Hepatocyte (in vitro differentiated cells): ENCODE measurements at regions not wholly inside any gene's neighbourhood (a gene's known extent, or its start where the extent isn't known, plus 50 kb on each side); places are given as distances from the start of the nearest gene placed in this dataset.

Source experiments
- DNase-seq: peaks from one replicate; pipeline ENCODE4 v3.0.0-alpha.2; 2016; ENCODE audit warnings: low spot score
- H2AFZ ChIP-seq: fragments of 200-600 bp; sonication (generic); 2 replicates; pipeline ENCODE4 v1.6.0; 2016; ENCODE audit warnings: antibody characterized with exemption, mild to moderate bottlenecking
- H3K27ac ChIP-seq: fragments of 200-600 bp; sonication (generic); 2 replicates; pipeline ENCODE4 v1.5.1; 2016; ENCODE audit warnings: mild to moderate bottlenecking
- H3K27me3 ChIP-seq: fragments of 200-600 bp; sonication (generic); 2 replicates; pipeline ENCODE4 v1.6.1; 2016
- H3K36me3 ChIP-seq: fragments of 200-600 bp; sonication (generic); replicated peaks from 2 replicates; pipeline ENCODE4 v1.5.1; 2016; ENCODE audit warnings: low read depth; ENCODE audit not compliant: insufficient read depth
- H3K4me1 ChIP-seq: fragments of 200-600 bp; sonication (generic); 2 replicates; pipeline ENCODE4 v1.5.1; 2016; ENCODE audit warnings: mild to moderate bottlenecking, moderate library complexity; ENCODE audit not compliant: insufficient read depth
- H3K4me2 ChIP-seq: fragments of 200-600 bp; sonication (generic); 2 replicates; pipeline ENCODE4 v1.6.0; 2016
- H3K4me3 ChIP-seq: fragments of 200-600 bp; sonication (generic); 2 replicates; pipeline ENCODE4 v1.5.1; 2016; ENCODE audit warnings: mild to moderate bottlenecking
- H3K79me2 ChIP-seq: fragments of 200-600 bp; sonication (generic); 2 replicates; pipeline ENCODE4 v1.6.0; 2017; ENCODE audit warnings: mild to moderate bottlenecking
- H3K9me2 ChIP-seq: fragments of 200-600 bp; sonication (generic); replicated peaks from 2 replicates; pipeline ENCODE4 v1.6.0; 2017; ENCODE audit warnings: mild to moderate bottlenecking; ENCODE audit not compliant: insufficient read depth
- H3K9me3 ChIP-seq: fragments of 200-600 bp; sonication (generic); 2 replicates; pipeline ENCODE4 v1.5.1; 2016; ENCODE audit warnings: low read depth, mild to moderate bottlenecking
- H4K20me1 ChIP-seq: fragments of 200-600 bp; sonication (generic); 2 replicates; pipeline ENCODE4 v1.6.0; 2016; ENCODE audit warnings: mild to moderate bottlenecking; ENCODE audit not compliant: insufficient read depth, poor library complexity, severe bottlenecking
- CTCF ChIP-seq: fragments of 200-600 bp; sonication (generic); IDR thresholded peaks from 2 replicates; pipeline ENCODE4 v1.5.1; 2016; ENCODE audit warnings: antibody characterized with exemption, mild to moderate bottlenecking; ENCODE audit not compliant: poor library complexity
- EZH2 ChIP-seq: fragments of 200-600 bp; sonication (generic); IDR thresholded peaks from 2 replicates; pipeline ENCODE4 v1.6.1; 2016; ENCODE audit warnings: antibody characterized with exemption, mild to moderate bottlenecking, borderline replicate concordance
- EZH2phosphoT487 ChIP-seq: fragments of 200-600 bp; sonication (generic); IDR thresholded peaks from one replicate; pipeline ENCODE4 v1.6.1; 2018; ENCODE audit warnings: antibody characterized with exemption, mild to moderate bottlenecking, low read depth, moderate library complexity; ENCODE audit not compliant: unreplicated experiment, severe bottlenecking
- WGBS: methylation state at CpG from one replicate; pipeline ENCODE4 v1.1.6; 2016; ENCODE audit warnings: low lambda C conversion rate; ENCODE audit errors: missing lambda C conversion rate; 5-methylcytosine and 5-hydroxymethylcytosine counted together

DNA sequence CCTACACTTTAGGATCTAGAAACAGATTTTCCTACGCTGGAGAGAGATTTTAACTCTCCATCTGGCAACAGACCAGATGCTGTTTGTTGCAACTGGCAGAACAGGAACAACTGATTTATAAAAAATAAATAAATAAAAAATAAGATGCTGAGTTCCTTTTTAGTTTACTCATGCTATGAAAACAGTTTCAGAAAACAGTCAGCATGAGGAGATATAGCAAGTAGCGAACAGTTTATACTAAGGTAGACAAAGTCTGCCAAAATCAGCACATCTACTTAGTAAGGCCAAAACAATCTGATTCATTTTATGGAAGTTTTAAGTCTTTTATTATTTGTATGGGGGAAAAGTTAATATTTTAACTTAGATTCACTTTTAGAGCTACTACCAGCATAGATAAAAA, 974.0 kb upstream of the CNTNAP5 start:
- WGBS: 82% methylated on average over 2 of the region's 2 CpGs
- Histone ChIP-seq H3K79me2 (no peaks in the 10 kb centered on the region), H3K4me1 (no peaks in the 10 kb centered on the region), H3K9me3 (no peaks in the 10 kb centered on the region), H2AFZ (no peak overlapping the region), H3K36me3 (no peaks in the 10 kb centered on the region), H3K27ac (no peak overlapping the region), H4K20me1 (no peaks in the 10 kb centered on the region), H3K27me3 (no peaks in the 10 kb centered on the region), H3K9me2 (no peaks in the 10 kb centered on the region), H3K4me3 (no peak overlapping the region), H3K4me2 (no peak overlapping the region)
- TF ChIP-seq EZH2 (no peak), CTCF (no peak), EZH2phosphoT487 (no peak)
- no peak for DNase-seq

- Histone ChIP-seq H3K79me2 (no peaks in the 10 kb centered on the region), H3K4me1 (no peaks in the 10 kb centered on the region), H3K27me3 (no peaks in the 10 kb centered on the region), H3K9me3 (no peaks in the 10 kb centered on the region), H2AFZ (no peak overlapping the region), H3K4me3 (no peak overlapping the region), H3K27ac (no peak overlapping the region), H3K4me2 (no peak overlapping the region), H3K9me2 (no peaks in the 10 kb centered on the region), H3K36me3 (no peaks in the 10 kb centered on the region), H4K20me1 (no peaks in the 10 kb centered on the region)
- DNase-seq: no peak
- WGBS: 71% methylated on average over 2 of the region's 2 CpGs
- no peak for TF ChIP-seq CTCF
- TF ChIP-seq EZH2: no peak
- no peak for TF ChIP-seq EZH2phosphoT487
Measured at GRCh38 chr2:123061534-123061933, 963.6 kb upstream of the CNTNAP5 start.

DNA sequence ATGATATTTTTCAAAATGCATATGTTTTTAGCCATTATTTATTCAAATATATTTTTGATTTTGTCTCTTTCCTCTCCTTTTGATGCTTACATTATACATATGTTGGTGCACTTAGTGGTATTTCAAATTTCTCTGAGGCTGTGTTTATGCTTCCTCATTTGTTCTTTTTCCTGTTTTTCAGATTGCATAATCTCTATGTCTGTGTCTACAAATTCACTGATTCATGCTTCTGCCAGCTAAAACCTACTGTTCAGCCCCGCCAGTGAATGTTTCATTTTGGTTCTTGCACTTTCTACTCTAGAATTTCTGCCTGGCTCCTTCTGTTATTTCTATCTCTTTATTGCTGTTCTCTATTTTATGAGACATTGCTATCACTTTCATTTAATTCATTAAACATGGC, 951.7 kb upstream of the CNTNAP5 start:
- no peak overlapping the region for H3K4me2 ChIP-seq
- H3K79me2 ChIP-seq: no peaks in the 10 kb centered on the region
- WGBS: 0% methylated on average over 1 of the region's 1 CpG
- H3K27me3 ChIP-seq: no peaks in the 10 kb centered on the region
- no peak for TF ChIP-seq CTCF
- no peak for TF ChIP-seq EZH2phosphoT487
- TF ChIP-seq EZH2: no peak
- H3K4me1 ChIP-seq: no peaks in the 10 kb centered on the region
- DNase-seq: no peak
- H3K4me3 ChIP-seq: no peak overlapping the region
- no peak overlapping the region for H3K27ac ChIP-seq
- H3K9me2 ChIP-seq: no peaks in the 10 kb centered on the region
- no peaks in the 10 kb centered on the region for H3K9me3 ChIP-seq
- H2AFZ ChIP-seq: no peak overlapping the region
- no peaks in the 10 kb centered on the region for H3K36me3 ChIP-seq
- no peaks in the 10 kb centered on the region for H4K20me1 ChIP-seq

DNA sequence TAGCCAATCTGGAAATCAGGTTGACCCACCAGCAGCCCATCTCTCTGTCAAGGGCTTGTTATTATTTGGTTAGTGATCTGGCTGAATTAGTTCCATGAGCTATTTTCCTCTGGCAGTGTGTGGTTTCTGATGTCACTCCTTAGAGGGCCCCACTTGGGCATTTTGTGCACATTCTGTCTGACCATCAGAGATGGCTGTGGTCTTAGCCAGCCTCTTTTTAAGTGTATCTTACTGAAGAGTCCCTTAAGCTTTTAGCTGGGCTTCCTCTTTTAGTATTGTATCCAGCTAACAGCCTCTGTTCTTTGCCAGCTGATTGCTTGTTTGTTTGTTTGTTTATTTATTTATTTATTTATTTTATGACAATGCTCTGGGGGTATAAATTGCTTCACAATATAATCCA, 951.1 kb upstream of the CNTNAP5 start:
- no peak for TF ChIP-seq CTCF
- no peak for TF ChIP-seq EZH2phosphoT487
- TF ChIP-seq EZH2: no peak
- no peaks in the 10 kb centered on the region for H4K20me1 ChIP-seq
- H3K9me2 ChIP-seq: no peaks in the 10 kb centered on the region
- no peaks in the 10 kb centered on the region for H3K4me1 ChIP-seq
- H3K36me3 ChIP-seq: no peaks in the 10 kb centered on the region
- no peaks in the 10 kb centered on the region for H3K9me3 ChIP-seq
- no peak overlapping the region for H2AFZ ChIP-seq
- no peaks in the 10 kb centered on the region for H3K79me2 ChIP-seq
- no peaks in the 10 kb centered on the region for H3K27me3 ChIP-seq
- H3K4me2 ChIP-seq: no peak overlapping the region
- no peak for DNase-seq
- no peak overlapping the region for H3K27ac ChIP-seq
- H3K4me3 ChIP-seq: no peak overlapping the region
